ENCODE measurements at regions not wholly inside any gene's neighbourhood (a gene's known extent, or its start where the extent isn't known, plus 50 kb on each side); places are given as distances from the start of the nearest gene placed in this dataset.

GRCh38 chr6:133166766-133167165 is 74.4 kb upstream of the EYA4 start:
- intact Hi-C loops (cut with DNase I): no loop called here
- Histone ChIP-seq H3K36me3 (no peaks in the 10 kb centered on the region), H3K9me3 (no peaks in the 10 kb centered on the region), H3K27me3 (no peaks in the 10 kb centered on the region), H3K4me1 (no peaks in the 10 kb centered on the region), H3K4me3 (no peak overlapping the region), H3K27ac (no peak overlapping the region)
- no peak for TF ChIP-seq POLR2A (IDR thresholded peaks at IDR 0.05)
- TF ChIP-seq POLR2AphosphoS5 (IDR thresholded peaks at IDR 0.05): no peak
- TF ChIP-seq CTCF (IDR thresholded peaks at IDR 0.05): no peak
- TF ChIP-seq EP300 (IDR thresholded peaks at IDR 0.05): no peak
- WGBS, 2 donors: 56 to 59% methylated on average over 4 of the region's 4 CpGs
- DNase-seq: no peak

DNA sequence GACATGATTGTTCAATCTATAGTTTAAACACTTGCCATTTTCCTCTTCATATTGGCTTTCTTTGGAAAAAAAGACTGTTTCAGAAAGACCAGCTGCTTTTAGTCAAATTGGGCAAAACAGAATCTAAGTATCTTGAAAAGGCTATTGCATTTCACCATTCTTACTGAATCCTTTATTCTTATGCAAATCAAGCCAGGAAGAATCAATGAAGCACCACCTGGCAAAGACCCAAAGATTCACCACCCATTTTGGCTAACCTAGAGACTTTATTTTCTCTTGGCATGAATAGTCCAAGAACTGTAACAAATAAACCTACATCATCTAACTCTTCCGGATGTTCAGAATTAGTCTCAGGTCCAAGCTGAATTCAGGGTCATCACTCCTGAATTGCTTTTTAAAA is 71.3 kb upstream of the EYA4 start:
- Histone ChIP-seq H3K9me3 (peaks cover 0 to 7% (median 0%) of the 10 kb centered on the region in 4 donors), H3K4me3 (no peak overlapping the region), H3K36me3 (no peaks in the 10 kb centered on the region), H3K27me3 (no peaks in the 10 kb centered on the region), H3K27ac (no peak overlapping the region), H3K4me1 (no peaks in the 10 kb centered on the region)
- 85 to 92% methylated on average over 1 of the region's 1 CpG for WGBS, 2 donors
- TF ChIP-seq POLR2A (IDR thresholded peaks at IDR 0.05) (no peak), POLR2AphosphoS5 (IDR thresholded peaks at IDR 0.05) (no peak), EP300 (IDR thresholded peaks at IDR 0.05) (no peak), CTCF (IDR thresholded peaks at IDR 0.05) (no peak)
- intact Hi-C loops (cut with DNase I): no loop called here
- no peak for DNase-seq

DNA sequence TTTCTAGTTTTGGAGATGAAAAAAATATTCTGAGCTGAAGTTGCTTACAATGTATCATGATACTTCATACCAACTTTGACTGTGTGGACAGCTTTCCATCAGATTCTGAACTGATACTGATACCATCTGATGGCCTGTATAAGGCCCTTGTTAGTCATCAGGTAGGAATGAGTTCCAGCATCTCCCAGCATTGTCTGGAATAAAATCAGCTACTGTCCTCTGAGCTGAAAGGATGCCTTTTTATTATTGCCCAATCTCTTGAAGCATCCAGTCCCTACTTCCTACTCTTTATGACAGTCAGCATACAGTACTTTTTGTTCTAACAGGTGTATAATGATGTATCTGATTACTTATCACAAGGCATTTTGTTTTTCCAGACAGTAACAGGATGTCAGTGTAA is 70.6 kb upstream of the EYA4 start:
- H3K9me3 ChIP-seq: peaks cover 0 to 7% (median 0%) of the 10 kb centered on the region in 4 donors
- H3K27ac ChIP-seq: no peak overlapping the region
- no peaks in the 10 kb centered on the region for H3K36me3 ChIP-seq
- H3K27me3 ChIP-seq: no peaks in the 10 kb centered on the region
- intact Hi-C loops (cut with DNase I): no loop called here
- H3K4me1 ChIP-seq: no peaks in the 10 kb centered on the region
- TF ChIP-seq POLR2A (IDR thresholded peaks at IDR 0.05): no peak
- TF ChIP-seq CTCF (IDR thresholded peaks at IDR 0.05): no peak
- no peak for TF ChIP-seq EP300 (IDR thresholded peaks at IDR 0.05)
- TF ChIP-seq POLR2AphosphoS5 (IDR thresholded peaks at IDR 0.05): no peak
- no peak for DNase-seq
- no peak overlapping the region for H3K4me3 ChIP-seq

GRCh38 chr6:133171989-133172604 is 69.1 kb upstream of the EYA4 start:
- Histone ChIP-seq H3K4me3 (no peak overlapping the region), H3K27ac (no peak overlapping the region), H3K4me1 (no peaks in the 10 kb centered on the region), H3K27me3 (no peaks in the 10 kb centered on the region), H3K9me3 (peaks cover 0 to 7% (median 0%) of the 10 kb centered on the region in 4 donors), H3K36me3 (no peaks in the 10 kb centered on the region)
- TF ChIP-seq POLR2AphosphoS5 (IDR thresholded peaks at IDR 0.05) (no peak), EP300 (IDR thresholded peaks at IDR 0.05) (no peak), CTCF (IDR thresholded peaks at IDR 0.05) (no peak), POLR2A (IDR thresholded peaks at IDR 0.05) (no peak)
- no peak for DNase-seq
- WGBS, 2 donors: 74 to 92% methylated on average over 3 of the region's 3 CpGs
- intact Hi-C loops (cut with DNase I): no loop called here

GRCh38 chr6:133173276-133173675 is 67.9 kb upstream of the EYA4 start:
- WGBS, 2 donors: 70 to 82% methylated on average over 4 of the region's 4 CpGs
- Histone ChIP-seq H3K4me1 (no peaks in the 10 kb centered on the region), H3K4me3 (no peak overlapping the region), H3K9me3 (peaks cover 0 to 7% (median 0%) of the 10 kb centered on the region in 4 donors), H3K27ac (no peak overlapping the region), H3K36me3 (no peaks in the 10 kb centered on the region), H3K27me3 (no peaks in the 10 kb centered on the region)
- TF ChIP-seq POLR2A (IDR thresholded peaks at IDR 0.05) (no peak), POLR2AphosphoS5 (IDR thresholded peaks at IDR 0.05) (no peak), EP300 (IDR thresholded peaks at IDR 0.05) (no peak), CTCF (IDR thresholded peaks at IDR 0.05) (no peak)
- intact Hi-C loops (cut with DNase I): no loop called here
- DNase-seq: no peak
